ENCODE measurements at regions not wholly inside any gene's neighbourhood (a gene's known extent, or its start where the extent isn't known, plus 50 kb on each side); places are given as distances from the start of the nearest gene placed in this dataset.

DNA sequence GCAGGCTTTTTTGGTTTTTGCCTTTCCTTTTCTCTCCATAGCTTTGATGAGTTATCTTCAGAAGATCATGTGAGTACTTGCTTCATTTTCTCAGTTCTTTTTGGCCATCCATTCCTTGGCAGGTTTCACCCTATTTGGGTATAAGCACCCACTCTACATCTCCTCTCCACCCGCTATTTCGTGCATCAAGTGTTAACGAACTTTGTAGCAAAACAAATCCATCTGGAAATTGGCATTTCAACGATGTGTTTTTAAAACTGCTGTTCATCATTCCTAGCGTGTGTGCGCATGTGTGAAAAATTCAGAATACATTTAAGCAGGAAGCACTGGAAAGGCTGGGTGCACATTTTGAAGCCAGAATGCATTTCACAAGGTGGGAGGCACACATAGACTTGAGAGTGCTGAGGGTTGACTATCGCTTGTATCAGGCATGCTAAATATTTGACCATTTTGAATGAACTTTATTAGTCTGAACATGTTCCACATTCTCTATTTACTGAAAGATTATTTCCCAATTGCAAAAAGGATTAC is 89.7 kb upstream of the FHIT start:
- TF ChIP-seq, protein P1, sequence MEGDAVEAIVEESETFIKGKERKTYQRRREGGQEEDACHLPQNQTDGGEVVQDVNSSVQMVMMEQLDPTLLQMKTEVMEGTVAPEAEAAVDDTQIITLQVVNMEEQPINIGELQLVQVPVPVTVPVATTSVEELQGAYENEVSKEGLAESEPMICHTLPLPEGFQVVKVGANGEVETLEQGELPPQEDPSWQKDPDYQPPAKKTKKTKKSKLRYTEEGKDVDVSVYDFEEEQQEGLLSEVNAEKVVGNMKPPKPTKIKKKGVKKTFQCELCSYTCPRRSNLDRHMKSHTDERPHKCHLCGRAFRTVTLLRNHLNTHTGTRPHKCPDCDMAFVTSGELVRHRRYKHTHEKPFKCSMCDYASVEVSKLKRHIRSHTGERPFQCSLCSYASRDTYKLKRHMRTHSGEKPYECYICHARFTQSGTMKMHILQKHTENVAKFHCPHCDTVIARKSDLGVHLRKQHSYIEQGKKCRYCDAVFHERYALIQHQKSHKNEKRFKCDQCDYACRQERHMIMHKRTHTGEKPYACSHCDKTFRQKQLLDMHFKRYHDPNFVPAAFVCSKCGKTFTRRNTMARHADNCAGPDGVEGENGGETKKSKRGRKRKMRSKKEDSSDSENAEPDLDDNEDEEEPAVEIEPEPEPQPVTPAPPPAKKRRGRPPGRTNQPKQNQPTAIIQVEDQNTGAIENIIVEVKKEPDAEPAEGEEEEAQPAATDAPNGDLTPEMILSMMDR (IDR thresholded peaks at IDR 0.05; ENCODE audit: low read length, missing control alignments), result no peak
- DNase-seq (ENCODE audit: low read depth), result no peak
- no peak overlapping the region for H3K4me3 ChIP-seq (replicated peaks; ENCODE audit: low read depth, low read length)

DNA sequence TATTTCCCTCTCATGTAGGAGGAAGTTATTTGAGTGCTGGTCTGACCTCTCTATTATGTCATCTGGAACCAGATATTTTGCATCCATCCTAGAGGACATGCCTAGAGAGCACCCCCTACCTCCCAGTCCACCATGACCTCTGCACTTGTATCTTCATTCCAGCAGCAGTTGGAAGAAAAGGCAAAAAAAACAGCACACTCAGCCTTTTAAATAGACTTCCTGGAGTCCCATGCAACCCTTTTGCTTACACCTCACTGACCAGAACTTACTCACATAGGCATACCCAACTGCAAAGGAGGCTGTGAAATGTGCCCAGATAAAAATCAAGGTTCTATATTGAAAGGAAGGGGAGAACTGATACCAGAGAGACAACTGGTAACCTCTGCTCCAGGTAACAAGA is 92.3 kb upstream of the FHIT start:
- no peak for DNase-seq (ENCODE audit: low read depth)
- H3K4me3 ChIP-seq (replicated peaks; ENCODE audit: low read depth, low read length), result no peak overlapping the region
- TF ChIP-seq, protein P1 (IDR thresholded peaks at IDR 0.05; ENCODE audit: low read length, missing control alignments), result no peak

DNA sequence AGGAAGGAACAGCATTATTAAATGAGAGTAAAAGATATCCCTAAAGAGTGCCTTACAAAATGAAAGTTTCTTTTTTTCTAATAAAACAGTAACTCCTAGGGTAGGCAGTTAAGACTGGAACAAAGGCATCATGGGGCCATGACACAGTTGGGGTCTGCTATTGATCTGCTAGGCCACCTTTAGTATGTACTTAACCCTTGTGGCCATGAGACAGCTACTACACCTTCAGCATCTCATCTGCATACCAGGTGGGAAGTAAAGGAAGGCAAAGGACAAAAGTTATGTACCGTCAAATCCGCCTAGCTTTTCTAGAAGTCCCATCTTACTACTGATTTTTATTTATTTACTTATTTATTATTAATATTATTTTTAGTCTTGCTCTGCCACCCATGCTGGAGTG is 93.8 kb upstream of the FHIT start:
- TF ChIP-seq, protein P1 (IDR thresholded peaks at IDR 0.05; ENCODE audit: low read length, missing control alignments), result no peak
- DNase-seq (ENCODE audit: low read depth), result no peak
- H3K4me3 ChIP-seq (replicated peaks; ENCODE audit: low read depth, low read length), result no peak overlapping the region

DNA sequence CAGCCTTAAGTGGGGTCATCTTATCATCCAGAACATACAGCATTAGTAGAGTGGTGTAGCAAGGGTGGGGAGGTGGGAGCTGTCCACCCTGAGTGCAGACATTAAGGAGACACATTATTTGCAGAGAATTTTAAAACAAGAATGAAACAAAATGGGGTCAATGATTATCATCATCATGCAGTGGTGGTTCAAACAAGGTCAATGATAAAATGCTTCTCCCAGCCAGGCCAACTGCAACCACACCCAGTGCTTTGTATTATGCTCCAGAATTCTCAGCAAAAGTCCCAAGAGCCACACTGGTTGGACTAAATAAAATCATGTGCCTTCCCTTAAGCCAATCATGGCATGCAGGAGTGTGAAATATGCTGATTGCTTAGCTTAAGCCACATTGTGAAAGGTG is 96.7 kb upstream of the FHIT start:
- H3K4me3 ChIP-seq (replicated peaks; ENCODE audit: low read depth, low read length), result no peak overlapping the region
- DNase-seq (ENCODE audit: low read depth), result no peak
- TF ChIP-seq, protein P1 (IDR thresholded peaks at IDR 0.05; ENCODE audit: low read length, missing control alignments), result no peak

DNA sequence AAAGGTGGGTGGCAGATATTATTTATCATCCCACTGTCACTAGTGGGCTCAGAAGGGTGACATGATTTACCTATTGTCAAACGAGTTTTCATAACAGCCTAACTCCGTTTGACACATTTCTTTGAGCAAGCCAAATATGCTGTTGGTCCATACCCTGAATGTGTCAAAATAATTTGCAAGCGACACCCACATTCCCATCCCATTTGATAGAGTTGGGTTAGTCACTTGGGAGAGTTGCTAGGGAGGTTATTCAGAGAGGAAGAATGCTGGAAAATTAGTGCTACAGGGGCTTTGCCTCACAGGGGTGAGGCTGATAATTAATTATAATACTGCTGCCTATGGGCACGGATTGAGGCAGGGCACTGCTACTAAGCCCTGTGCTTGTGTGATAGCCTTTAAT is 98.5 kb upstream of the FHIT start:
- no peak overlapping the region for H3K4me3 ChIP-seq (replicated peaks; ENCODE audit: low read depth, low read length)
- TF ChIP-seq, protein P1 (IDR thresholded peaks at IDR 0.05; ENCODE audit: low read length, missing control alignments), result no peak
- DNase-seq (ENCODE audit: low read depth), result no peak

DNA sequence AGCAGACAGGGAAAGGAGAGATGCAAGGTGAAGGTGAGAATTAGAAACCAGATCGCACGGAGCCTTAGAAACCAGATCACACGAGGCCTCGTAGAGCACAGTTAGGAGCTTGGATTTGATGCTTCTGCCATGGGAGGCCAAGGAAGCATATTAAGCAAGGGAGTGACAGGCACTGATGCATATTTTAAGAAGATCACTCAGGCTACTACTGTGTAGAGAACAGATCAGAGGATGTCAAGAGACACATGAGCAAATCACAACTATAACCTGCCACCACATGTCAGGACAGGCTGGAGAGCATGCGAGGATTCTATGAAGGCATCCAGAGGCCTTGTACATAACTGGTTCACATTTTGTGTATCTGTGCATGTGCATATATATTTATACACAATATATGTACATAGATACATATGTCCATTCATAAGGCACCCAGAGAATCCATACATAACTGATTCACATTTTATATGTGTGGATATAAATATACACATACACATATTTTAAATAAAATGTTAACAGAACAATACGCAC is 99.6 kb upstream of the FHIT start:
- DNase-seq (ENCODE audit: low read depth), result no peak
- H3K4me3 ChIP-seq (replicated peaks; ENCODE audit: low read depth, low read length), result no peak overlapping the region
- TF ChIP-seq, protein P1 (IDR thresholded peaks at IDR 0.05; ENCODE audit: low read length, missing control alignments), result no peak

DNA sequence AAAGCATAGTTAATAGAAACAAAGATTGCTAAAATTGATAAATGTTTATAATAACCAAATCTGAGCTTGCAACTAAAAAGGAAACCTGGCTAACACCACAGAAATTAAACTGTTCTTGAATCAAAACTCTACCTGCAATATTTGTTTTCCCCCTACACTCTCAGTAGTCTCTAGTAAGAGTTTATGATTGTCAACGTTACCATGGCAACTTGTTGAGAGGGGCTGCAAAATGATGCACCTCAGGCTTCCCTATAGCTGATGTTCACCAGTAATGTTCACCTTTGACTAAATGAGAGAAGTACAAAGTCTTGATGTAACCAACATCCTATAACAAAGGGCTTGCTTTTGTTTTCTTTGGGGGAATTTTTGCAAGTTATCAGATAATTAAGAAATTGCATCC is 101.1 kb upstream of the FHIT start:
- no peak for DNase-seq (ENCODE audit: low read depth)
- TF ChIP-seq, protein P1 (IDR thresholded peaks at IDR 0.05; ENCODE audit: low read length, missing control alignments), result no peak
- H3K4me3 ChIP-seq (replicated peaks; ENCODE audit: low read depth, low read length), result no peak overlapping the region

Data from fibroblast of pulmonary artery (primary cell).